ENCODE measurements at regions not wholly inside any gene's neighbourhood (a gene's known extent, or its start where the extent isn't known, plus 50 kb on each side); places are given as distances from the start of the nearest gene placed in this dataset.

DNA sequence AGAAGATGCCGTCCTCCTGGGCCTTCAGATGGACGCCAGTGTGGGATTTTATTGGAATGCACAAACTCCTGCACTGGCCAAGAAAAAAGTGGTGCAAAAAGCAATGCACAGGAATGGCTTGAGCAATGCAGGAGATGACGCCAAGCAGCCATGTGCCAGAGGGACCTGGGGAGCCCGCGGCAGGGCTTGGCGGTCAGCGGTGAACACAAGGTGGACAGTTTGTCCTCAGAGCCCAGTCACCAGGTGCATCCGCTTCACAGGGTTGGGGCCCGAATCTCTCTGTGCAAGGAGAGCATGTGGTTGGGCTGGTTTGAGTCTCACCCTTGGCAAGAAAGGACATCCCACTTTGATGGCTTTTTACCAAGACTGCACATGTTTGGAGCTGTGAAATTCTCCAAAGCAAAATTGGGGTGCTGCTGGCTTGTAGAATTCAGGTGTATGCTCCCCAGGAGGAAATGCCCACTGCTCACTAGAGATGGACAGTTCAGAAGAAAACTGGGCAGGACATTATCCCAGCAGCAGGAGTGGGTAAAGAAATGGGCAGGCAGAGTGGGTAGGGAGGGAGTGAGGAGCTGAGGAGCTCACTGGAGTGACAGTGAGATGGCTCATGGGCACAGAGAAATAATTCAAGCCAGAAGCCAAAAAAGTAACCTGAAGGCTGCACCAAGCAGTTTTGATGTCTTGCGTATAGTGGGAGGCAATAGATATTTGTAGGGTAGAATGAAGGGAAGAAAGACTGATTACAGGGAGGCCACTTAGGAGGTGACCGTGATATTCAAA is 463.9 kb downstream of the MTRR start:
- TF ChIP-seq, protein P1, sequence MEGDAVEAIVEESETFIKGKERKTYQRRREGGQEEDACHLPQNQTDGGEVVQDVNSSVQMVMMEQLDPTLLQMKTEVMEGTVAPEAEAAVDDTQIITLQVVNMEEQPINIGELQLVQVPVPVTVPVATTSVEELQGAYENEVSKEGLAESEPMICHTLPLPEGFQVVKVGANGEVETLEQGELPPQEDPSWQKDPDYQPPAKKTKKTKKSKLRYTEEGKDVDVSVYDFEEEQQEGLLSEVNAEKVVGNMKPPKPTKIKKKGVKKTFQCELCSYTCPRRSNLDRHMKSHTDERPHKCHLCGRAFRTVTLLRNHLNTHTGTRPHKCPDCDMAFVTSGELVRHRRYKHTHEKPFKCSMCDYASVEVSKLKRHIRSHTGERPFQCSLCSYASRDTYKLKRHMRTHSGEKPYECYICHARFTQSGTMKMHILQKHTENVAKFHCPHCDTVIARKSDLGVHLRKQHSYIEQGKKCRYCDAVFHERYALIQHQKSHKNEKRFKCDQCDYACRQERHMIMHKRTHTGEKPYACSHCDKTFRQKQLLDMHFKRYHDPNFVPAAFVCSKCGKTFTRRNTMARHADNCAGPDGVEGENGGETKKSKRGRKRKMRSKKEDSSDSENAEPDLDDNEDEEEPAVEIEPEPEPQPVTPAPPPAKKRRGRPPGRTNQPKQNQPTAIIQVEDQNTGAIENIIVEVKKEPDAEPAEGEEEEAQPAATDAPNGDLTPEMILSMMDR (IDR thresholded peaks at IDR 0.05) = no peak
- TF ChIP-seq POLR2AphosphoS5 (IDR thresholded peaks at IDR 0.05) (no peak), POLR2A (IDR thresholded peaks at IDR 0.05) (no peak)

All from transverse colon (tissue), 4 donors.